Osteoblast (primary cell): ENCODE measurements at regions not wholly inside any gene's neighbourhood (a gene's known extent, or its start where the extent isn't known, plus 50 kb on each side); places are given as distances from the start of the nearest gene placed in this dataset.
A peak's percentile ranks its signal among the peaks of the same experiment; 100 is the strongest.

ENCODE experiments used
- DNase-seq: peaks from one replicate; pipeline ENCODE4 v3.0.0; 2011; ENCODE audit warnings: low spot score, mixed read lengths; ENCODE audit not compliant: insufficient read length; ENCODE audit errors: missing footprints
- H2AFZ ChIP-seq: 2 replicates; pipeline ENCODE4 v1.6.0; 2011; ENCODE audit warnings: mild to moderate bottlenecking, low read length
- H3K27ac ChIP-seq: 2 replicates; pipeline ENCODE4 v1.5.1; 2011; ENCODE audit warnings: mild to moderate bottlenecking, low read depth, low read length, moderate library complexity
- H3K27me3 ChIP-seq: 2 replicates; pipeline ENCODE4 v1.6.0; 2012; ENCODE audit warnings: mild to moderate bottlenecking, control low read depth, inconsistent platforms, low read length, moderate library complexity; ENCODE audit not compliant: insufficient read depth
- H3K36me3 ChIP-seq: 2 replicates; pipeline ENCODE4 v1.5.1; 2011; ENCODE audit warnings: mild to moderate bottlenecking, low read length, control low read depth, moderate library complexity; ENCODE audit not compliant: insufficient read depth
- H3K4me1 ChIP-seq: 2 replicates; pipeline ENCODE4 v1.5.1; 2011; ENCODE audit warnings: mild to moderate bottlenecking, low read length, control low read depth, moderate library complexity; ENCODE audit not compliant: insufficient read depth
- H3K4me2 ChIP-seq: 2 replicates; pipeline ENCODE4 v1.6.0; 2011; ENCODE audit warnings: mild to moderate bottlenecking, low read length; ENCODE audit not compliant: insufficient read depth
- H3K4me3 ChIP-seq: fragments of 200-600 bp; sonication (generic); 3 replicates; pipeline ENCODE4 v1.5.1; 2012; ENCODE audit warnings: mild to moderate bottlenecking, low read length, inconsistent platforms; ENCODE audit not compliant: insufficient read depth
- H3K79me2 ChIP-seq: 2 replicates; pipeline ENCODE4 v1.6.0; 2012; ENCODE audit warnings: mild to moderate bottlenecking, low read length, control low read depth, inconsistent platforms; ENCODE audit not compliant: insufficient read depth
- H3K9me3 ChIP-seq: 2 replicates; pipeline ENCODE4 v1.5.1; 2011; ENCODE audit warnings: low read depth, low read length, control low read depth
- H4K20me1 ChIP-seq: 2 replicates; pipeline ENCODE4 v1.6.0; 2012; ENCODE audit warnings: mild to moderate bottlenecking, low read length, control low read depth; ENCODE audit not compliant: insufficient read depth
- TF ChIP-seq, protein P1 (sequence below): IDR thresholded peaks from 2 replicates; pipeline ENCODE4 v1.5.1; 2011; ENCODE audit warnings: mild to moderate bottlenecking, low read depth, low read length, moderate library complexity; ENCODE audit errors: extremely low read depth

DNA sequence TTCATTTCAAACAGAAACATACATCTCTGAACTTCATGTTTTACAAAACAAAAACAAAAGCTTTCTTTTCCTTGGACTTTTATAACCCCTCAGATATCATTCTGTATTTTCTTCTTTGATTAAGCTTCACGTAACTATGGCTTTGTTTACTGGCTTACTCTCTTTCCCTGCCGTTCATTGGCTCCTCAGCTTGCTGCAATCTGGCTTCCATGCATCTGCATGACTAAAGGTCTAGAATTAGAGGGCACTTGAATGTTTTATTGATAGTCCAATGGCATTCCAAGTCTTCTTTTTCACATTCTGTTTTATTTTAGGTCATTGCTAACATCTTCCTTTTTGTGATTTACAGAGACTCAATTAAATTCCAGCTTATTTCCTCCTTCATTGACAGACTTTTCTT is 487.6 kb downstream of the GRXCR1 start:
- no peak overlapping the region for H3K27ac ChIP-seq
- no peaks in the 10 kb centered on the region for H4K20me1 ChIP-seq
- H2AFZ ChIP-seq, result no peak overlapping the region
- H3K4me2 ChIP-seq, result no peak overlapping the region
- DNase-seq, result no peak
- TF ChIP-seq, protein P1, sequence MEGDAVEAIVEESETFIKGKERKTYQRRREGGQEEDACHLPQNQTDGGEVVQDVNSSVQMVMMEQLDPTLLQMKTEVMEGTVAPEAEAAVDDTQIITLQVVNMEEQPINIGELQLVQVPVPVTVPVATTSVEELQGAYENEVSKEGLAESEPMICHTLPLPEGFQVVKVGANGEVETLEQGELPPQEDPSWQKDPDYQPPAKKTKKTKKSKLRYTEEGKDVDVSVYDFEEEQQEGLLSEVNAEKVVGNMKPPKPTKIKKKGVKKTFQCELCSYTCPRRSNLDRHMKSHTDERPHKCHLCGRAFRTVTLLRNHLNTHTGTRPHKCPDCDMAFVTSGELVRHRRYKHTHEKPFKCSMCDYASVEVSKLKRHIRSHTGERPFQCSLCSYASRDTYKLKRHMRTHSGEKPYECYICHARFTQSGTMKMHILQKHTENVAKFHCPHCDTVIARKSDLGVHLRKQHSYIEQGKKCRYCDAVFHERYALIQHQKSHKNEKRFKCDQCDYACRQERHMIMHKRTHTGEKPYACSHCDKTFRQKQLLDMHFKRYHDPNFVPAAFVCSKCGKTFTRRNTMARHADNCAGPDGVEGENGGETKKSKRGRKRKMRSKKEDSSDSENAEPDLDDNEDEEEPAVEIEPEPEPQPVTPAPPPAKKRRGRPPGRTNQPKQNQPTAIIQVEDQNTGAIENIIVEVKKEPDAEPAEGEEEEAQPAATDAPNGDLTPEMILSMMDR, result no peak
- H3K36me3 ChIP-seq, result no peaks in the 10 kb centered on the region
- no peak overlapping the region for H3K4me3 ChIP-seq
- no peaks in the 10 kb centered on the region for H3K4me1 ChIP-seq
- no peaks in the 10 kb centered on the region for H3K9me3 ChIP-seq
- no peaks in the 10 kb centered on the region for H3K79me2 ChIP-seq
- H3K27me3 ChIP-seq, result no peaks in the 10 kb centered on the region

DNA sequence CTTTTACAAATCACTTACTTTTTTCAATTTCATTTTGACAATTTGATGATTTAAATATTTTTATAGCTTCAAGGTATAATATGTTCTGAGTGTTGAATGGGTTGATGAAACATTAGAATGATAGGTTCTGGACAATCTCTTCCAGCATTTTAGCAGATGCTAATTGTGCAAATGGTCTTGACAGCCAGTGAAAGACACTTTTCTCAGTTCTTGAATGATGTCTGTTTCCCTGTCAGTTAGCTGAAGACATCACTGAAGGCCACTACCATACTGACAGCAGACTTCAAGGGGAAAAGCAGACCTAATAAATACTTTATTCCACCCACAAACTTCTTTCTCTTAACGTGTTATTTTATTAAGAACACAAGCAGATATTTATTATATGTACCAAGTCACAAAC is 498.6 kb downstream of the GRXCR1 start:
- Histone ChIP-seq H3K4me1 (no peaks in the 10 kb centered on the region), H3K4me3 (no peak overlapping the region), H3K79me2 (no peaks in the 10 kb centered on the region), H3K9me3 (no peaks in the 10 kb centered on the region), H3K27me3 (no peaks in the 10 kb centered on the region), H2AFZ (no peak overlapping the region), H3K4me2 (peak overlapping the region; percentile 2), H3K27ac (no peak overlapping the region), H4K20me1 (no peaks in the 10 kb centered on the region), H3K36me3 (no peaks in the 10 kb centered on the region)
- no peak for DNase-seq
- TF ChIP-seq, protein P1, result no peak

DNA sequence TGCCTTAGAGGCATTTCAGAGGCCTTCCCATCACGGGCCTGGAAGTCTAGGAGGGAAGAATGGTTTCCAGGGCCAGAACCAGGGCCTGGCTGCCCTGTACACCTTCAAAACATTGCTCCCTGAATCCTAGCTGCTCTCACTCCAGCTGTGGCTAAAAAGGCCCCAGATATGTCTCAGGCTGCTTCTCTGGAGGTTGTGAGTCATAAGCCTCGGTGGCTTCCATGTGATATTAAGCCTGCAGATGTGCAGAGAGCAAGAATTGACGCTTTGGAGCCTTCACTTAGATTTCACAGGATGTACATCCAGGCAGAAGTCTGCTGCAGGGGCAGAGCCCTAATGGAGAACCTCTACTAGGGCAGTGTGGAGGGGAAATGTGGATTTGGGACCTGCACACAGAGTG is 502.5 kb downstream of the GRXCR1 start:
- TF ChIP-seq, protein P1, result no peak
- Histone ChIP-seq H3K27ac (no peak overlapping the region), H3K9me3 (no peaks in the 10 kb centered on the region), H3K36me3 (no peaks in the 10 kb centered on the region), H3K4me1 (no peaks in the 10 kb centered on the region), H3K79me2 (no peaks in the 10 kb centered on the region), H3K4me3 (no peak overlapping the region), H3K27me3 (no peaks in the 10 kb centered on the region), H3K4me2 (no peak overlapping the region), H4K20me1 (no peaks in the 10 kb centered on the region), H2AFZ (no peak overlapping the region)
- DNase-seq, result no peak

- no peaks in the 10 kb centered on the region for H4K20me1 ChIP-seq
- no peak for DNase-seq
- H3K36me3 ChIP-seq, result no peaks in the 10 kb centered on the region
- H3K4me1 ChIP-seq, result no peaks in the 10 kb centered on the region
- no peak overlapping the region for H3K27ac ChIP-seq
- no peaks in the 10 kb centered on the region for H3K9me3 ChIP-seq
- H3K27me3 ChIP-seq, result no peaks in the 10 kb centered on the region
- no peaks in the 10 kb centered on the region for H3K79me2 ChIP-seq
- no peak overlapping the region for H3K4me3 ChIP-seq
- TF ChIP-seq, protein P1, result no peak
- no peak overlapping the region for H3K4me2 ChIP-seq
- H2AFZ ChIP-seq, result no peak overlapping the region
Observed at GRCh38 chr4:43399726-43400125, 507.2 kb downstream of the GRXCR1 start.
